GM13977 (cell line): ENCODE measurements at regions not wholly inside any gene's neighbourhood (a gene's known extent, or its start where the extent isn't known, plus 50 kb on each side); places are given as distances from the start of the nearest gene placed in this dataset.
"Not testable (repeated sequence)": the region's sequence is repeated elsewhere in the genome, so short reads cannot be mapped to it uniquely, and the experiment has no call there.

Experiments used
- DNase-seq: peaks from one replicate; pipeline ENCODE4 v3.0.0; 2012; ENCODE audit warnings: low spot score
- CTCF ChIP-seq: IDR thresholded peaks from 2 replicates; pipeline ENCODE4 v1.5.1; 2012; ENCODE audit warnings: mild to moderate bottlenecking, control low read depth; ENCODE audit not compliant: insufficient read depth; ENCODE audit errors: extremely low read depth, missing control alignments
- in situ Hi-C: fragments of 300-500 bp; cut with MboI; formaldehyde crosslinking; loops from one replicate; pipeline ENCODE4 v1.12.0; 2022; ENCODE audit warnings: low sequenced_read_pairs, low pct_unique_long_range_greater_than_20kb, mixed read lengths, inconsistent platforms; ENCODE audit not compliant: unreplicated experiment

- in situ Hi-C loops, DNase-seq: not testable (repeated sequence)
Observed at GRCh38 chr16:31581065-31581464, 53.4 kb downstream of the AHSP start.

DNA sequence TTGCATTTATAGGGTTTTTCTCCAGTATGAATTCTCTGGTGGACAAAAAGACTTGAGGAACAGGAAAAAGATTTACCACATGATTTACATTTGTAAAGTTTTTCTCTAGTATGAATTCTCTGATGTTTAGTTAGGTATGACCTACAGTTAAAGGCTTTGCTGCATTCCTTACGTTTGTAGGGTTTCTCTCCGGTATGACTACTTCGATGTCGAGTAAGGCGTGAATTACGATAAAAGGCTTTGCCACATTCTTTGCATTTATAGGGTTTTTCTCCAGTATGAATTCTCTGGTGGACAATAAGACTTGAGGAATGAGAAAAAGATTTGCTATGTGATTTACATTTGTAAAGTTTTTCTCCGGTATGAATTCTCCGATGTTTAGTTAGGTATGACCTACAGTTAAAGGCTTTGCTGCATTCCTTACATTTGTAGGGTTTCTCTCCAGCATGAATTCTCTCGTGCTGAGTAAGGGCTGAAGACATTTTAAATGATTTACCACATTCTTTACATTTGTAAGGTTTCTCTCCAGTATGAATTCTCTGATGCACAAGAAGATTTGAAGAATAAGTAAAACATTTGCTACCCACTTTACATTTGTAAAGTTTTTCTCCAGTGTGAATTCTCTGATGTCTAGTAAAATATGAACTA, 74.2 kb downstream of the AHSP start:
- in situ Hi-C loops, DNase-seq: not testable (repeated sequence)

DNA sequence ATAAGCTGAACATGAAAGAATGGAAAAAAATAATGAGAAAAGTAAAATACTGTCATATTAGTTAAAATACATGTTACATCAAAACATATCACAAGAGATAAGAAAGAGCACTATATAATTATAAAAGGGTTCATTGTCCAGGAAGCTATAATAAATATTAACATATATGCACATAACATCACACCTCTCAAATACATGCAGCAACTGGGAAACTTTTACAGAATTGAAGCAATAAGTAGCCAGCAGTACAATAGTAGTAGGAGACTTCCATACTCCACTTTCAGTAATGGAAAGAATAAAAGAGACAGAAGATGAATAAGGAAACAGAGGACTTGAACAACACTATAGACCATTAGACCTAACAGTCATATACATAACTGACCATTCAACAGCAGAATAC, 90.4 kb downstream of the AHSP start:
- no peak for DNase-seq
- no peak for TF ChIP-seq CTCF
- in situ Hi-C loops: no loop called here

DNA sequence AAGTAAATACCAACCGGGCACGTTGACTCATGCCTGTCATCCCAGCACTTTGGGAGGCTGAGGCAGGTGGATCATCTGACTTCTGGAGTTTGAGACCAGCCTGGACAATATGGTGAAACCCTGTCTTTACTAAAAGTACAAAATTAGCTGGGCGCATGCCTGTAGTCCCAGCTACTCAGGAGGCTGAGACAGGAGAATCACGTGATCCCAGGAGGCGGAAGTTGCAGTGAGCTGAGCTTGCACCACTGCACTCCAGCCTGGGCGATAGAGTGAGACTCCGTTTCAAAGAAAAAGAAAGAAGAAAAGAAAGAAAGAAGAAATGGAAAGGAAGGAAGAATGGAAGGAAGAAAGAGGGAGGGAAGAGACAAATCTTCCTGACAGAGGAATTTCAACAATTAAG, 108.7 kb downstream of the AHSP start:
- in situ Hi-C loops: no loop called here
- no peak for DNase-seq
- TF ChIP-seq CTCF: no peak

GRCh38 chr16:31641279-31641678, 113.6 kb downstream of the AHSP start:
- in situ Hi-C loops: no loop called here
- no peak for TF ChIP-seq CTCF
- no peak for DNase-seq

GRCh38 chr16:31655674-31656073, 128.0 kb downstream of the AHSP start:
- DNase-seq, in situ Hi-C loops: not testable (repeated sequence)

- in situ Hi-C loops: no loop called here
- no peak for DNase-seq
- no peak for TF ChIP-seq CTCF
Observed at GRCh38 chr16:31664683-31665482, 137.2 kb downstream of the AHSP start.

GRCh38 chr16:31674686-31675085, 147.0 kb downstream of the AHSP start:
- DNase-seq: no peak

More at GRCh38 chr16:31674686-31675085, 147.0 kb downstream of the AHSP start:
- TF ChIP-seq CTCF: no peak
- in situ Hi-C loops: no loop called here
